GM19240 (cell line): ENCODE measurements at regions not wholly inside any gene's neighbourhood (a gene's known extent, or its start where the extent isn't known, plus 50 kb on each side); places are given as distances from the start of the nearest gene placed in this dataset.
"Not testable (repeated sequence)": the region's sequence is repeated elsewhere in the genome, so short reads cannot be mapped to it uniquely, and the experiment has no call there.

Source experiments
- DNase-seq: peaks from one replicate; pipeline ENCODE4 v3.0.0; 2011; ENCODE audit warnings: low spot score; ENCODE audit not compliant: insufficient read length

GRCh38 chr4:176624983-176625610 is 167.6 kb downstream of the VEGFC start:
- not testable (repeated sequence) for DNase-seq

GRCh38 chr4:176627916-176628315 is 164.8 kb downstream of the VEGFC start:
- no peak for DNase-seq

- no peak for DNase-seq
These were observed 161.1 kb downstream of the VEGFC start for GRCh38 chr4:176631611-176632010.
